Osteoblast (primary cell): ENCODE measurements at regions not wholly inside any gene's neighbourhood (a gene's known extent, or its start where the extent isn't known, plus 50 kb on each side); places are given as distances from the start of the nearest gene placed in this dataset.

Source experiments
- DNase-seq: peaks from one replicate; pipeline ENCODE4 v3.0.0; 2011; ENCODE audit warnings: low spot score, mixed read lengths; ENCODE audit not compliant: insufficient read length; ENCODE audit errors: missing footprints
- H2AFZ ChIP-seq: 2 replicates; pipeline ENCODE4 v1.6.0; 2011; ENCODE audit warnings: mild to moderate bottlenecking, low read length
- H3K27ac ChIP-seq: 2 replicates; pipeline ENCODE4 v1.5.1; 2011; ENCODE audit warnings: mild to moderate bottlenecking, low read depth, low read length, moderate library complexity
- H3K27me3 ChIP-seq: 2 replicates; pipeline ENCODE4 v1.6.0; 2012; ENCODE audit warnings: mild to moderate bottlenecking, control low read depth, inconsistent platforms, low read length, moderate library complexity; ENCODE audit not compliant: insufficient read depth
- H3K36me3 ChIP-seq: 2 replicates; pipeline ENCODE4 v1.5.1; 2011; ENCODE audit warnings: mild to moderate bottlenecking, low read length, control low read depth, moderate library complexity; ENCODE audit not compliant: insufficient read depth
- H3K4me1 ChIP-seq: 2 replicates; pipeline ENCODE4 v1.5.1; 2011; ENCODE audit warnings: mild to moderate bottlenecking, low read length, control low read depth, moderate library complexity; ENCODE audit not compliant: insufficient read depth
- H3K4me2 ChIP-seq: 2 replicates; pipeline ENCODE4 v1.6.0; 2011; ENCODE audit warnings: mild to moderate bottlenecking, low read length; ENCODE audit not compliant: insufficient read depth
- H3K4me3 ChIP-seq: fragments of 200-600 bp; sonication (generic); 3 replicates; pipeline ENCODE4 v1.5.1; 2012; ENCODE audit warnings: mild to moderate bottlenecking, low read length, inconsistent platforms; ENCODE audit not compliant: insufficient read depth
- H3K79me2 ChIP-seq: 2 replicates; pipeline ENCODE4 v1.6.0; 2012; ENCODE audit warnings: mild to moderate bottlenecking, low read length, control low read depth, inconsistent platforms; ENCODE audit not compliant: insufficient read depth
- H3K9me3 ChIP-seq: 2 replicates; pipeline ENCODE4 v1.5.1; 2011; ENCODE audit warnings: low read depth, low read length, control low read depth
- H4K20me1 ChIP-seq: 2 replicates; pipeline ENCODE4 v1.6.0; 2012; ENCODE audit warnings: mild to moderate bottlenecking, low read length, control low read depth; ENCODE audit not compliant: insufficient read depth
- TF ChIP-seq, protein P1 (sequence below): IDR thresholded peaks from 2 replicates; pipeline ENCODE4 v1.5.1; 2011; ENCODE audit warnings: mild to moderate bottlenecking, low read depth, low read length, moderate library complexity; ENCODE audit errors: extremely low read depth

DNA sequence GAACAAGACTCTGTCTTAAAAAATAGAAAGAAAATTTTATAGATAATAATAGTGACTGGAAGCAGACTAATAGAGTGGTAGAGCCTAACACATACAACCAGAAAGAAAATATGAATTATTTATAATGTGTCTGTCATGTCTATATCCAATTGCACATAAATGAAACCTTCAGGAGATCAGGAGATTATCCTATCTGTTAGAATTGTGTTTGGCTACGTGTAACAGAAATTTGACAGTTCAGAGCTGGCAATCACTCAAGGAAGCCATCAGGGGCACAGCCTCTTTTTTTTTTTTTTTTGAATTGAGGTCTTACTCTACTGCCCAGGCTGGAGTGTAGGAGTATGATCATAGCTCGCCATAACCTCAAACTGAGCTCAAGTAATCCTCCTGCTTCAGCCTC lies 157.2 kb downstream of the TGFB2 start:
- TF ChIP-seq, protein P1, sequence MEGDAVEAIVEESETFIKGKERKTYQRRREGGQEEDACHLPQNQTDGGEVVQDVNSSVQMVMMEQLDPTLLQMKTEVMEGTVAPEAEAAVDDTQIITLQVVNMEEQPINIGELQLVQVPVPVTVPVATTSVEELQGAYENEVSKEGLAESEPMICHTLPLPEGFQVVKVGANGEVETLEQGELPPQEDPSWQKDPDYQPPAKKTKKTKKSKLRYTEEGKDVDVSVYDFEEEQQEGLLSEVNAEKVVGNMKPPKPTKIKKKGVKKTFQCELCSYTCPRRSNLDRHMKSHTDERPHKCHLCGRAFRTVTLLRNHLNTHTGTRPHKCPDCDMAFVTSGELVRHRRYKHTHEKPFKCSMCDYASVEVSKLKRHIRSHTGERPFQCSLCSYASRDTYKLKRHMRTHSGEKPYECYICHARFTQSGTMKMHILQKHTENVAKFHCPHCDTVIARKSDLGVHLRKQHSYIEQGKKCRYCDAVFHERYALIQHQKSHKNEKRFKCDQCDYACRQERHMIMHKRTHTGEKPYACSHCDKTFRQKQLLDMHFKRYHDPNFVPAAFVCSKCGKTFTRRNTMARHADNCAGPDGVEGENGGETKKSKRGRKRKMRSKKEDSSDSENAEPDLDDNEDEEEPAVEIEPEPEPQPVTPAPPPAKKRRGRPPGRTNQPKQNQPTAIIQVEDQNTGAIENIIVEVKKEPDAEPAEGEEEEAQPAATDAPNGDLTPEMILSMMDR, result no peak
- Histone ChIP-seq H3K4me2 (no peak overlapping the region), H4K20me1 (no peaks in the 10 kb centered on the region), H3K79me2 (no peaks in the 10 kb centered on the region), H2AFZ (no peak overlapping the region), H3K4me3 (no peak overlapping the region), H3K9me3 (peaks cover 2% of the 10 kb centered on the region), H3K27me3 (no peaks in the 10 kb centered on the region), H3K27ac (no peak overlapping the region), H3K4me1 (peaks cover 26% of the 10 kb centered on the region), H3K36me3 (no peaks in the 10 kb centered on the region)
- no peak for DNase-seq

DNA sequence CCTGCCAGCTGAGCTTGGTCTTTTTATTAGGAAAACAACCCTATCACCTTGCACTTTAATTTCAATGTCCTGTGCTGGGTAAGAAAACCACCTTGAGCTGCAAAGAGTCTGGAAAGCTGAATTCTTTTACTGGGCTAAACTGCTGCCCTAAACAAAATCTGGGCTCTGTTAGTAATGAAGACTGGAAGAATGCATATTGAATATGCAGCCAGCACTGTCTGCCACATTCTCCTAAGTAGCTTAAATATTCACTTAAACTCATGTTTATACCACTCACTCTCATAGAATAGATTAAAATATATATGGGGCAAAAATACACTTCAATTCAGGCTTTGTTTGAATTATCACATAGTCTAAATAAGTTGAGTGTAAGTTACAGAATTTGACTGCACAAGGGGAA lies 158.0 kb downstream of the TGFB2 start:
- Histone ChIP-seq H3K27me3 (no peaks in the 10 kb centered on the region), H2AFZ (no peak overlapping the region), H3K9me3 (peaks cover 4% of the 10 kb centered on the region), H4K20me1 (no peaks in the 10 kb centered on the region), H3K79me2 (no peaks in the 10 kb centered on the region), H3K4me2 (no peak overlapping the region), H3K4me3 (no peak overlapping the region), H3K27ac (no peak overlapping the region), H3K4me1 (peaks cover 19% of the 10 kb centered on the region), H3K36me3 (no peaks in the 10 kb centered on the region)
- TF ChIP-seq, protein P1, result no peak
- no peak for DNase-seq

DNA sequence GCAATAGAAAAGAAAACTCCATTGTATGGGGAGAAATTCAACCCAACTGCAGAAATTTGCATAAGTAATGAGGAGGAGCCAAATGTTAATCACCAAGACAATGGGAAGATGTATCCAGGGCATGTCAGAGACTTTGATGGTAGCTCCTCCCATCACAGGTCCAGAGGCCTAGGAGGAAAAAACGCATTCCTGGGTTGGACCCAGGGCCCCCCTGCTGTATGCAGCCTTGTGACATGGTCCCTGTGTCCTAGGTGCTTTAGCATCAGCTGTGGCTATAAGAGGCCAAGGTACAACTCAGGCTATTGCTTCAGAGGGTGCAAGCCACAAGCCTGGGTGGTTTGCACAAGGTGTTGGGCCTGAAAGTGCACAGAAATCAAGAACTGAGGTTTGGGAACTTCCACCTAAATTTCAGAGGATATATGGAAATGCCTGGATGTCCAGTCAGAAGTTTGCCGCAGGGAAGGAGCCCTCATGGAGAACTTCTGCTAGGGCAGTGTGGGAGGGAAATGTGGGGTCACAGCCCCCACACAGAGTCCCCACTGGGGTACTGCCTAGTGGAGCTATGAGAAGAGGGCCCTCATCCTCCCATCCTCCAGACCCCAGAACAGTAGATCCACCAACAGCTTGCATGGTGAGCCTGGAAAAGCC lies 162.3 kb downstream of the TGFB2 start:
- H3K27me3 ChIP-seq, result no peaks in the 10 kb centered on the region
- no peaks in the 10 kb centered on the region for H3K79me2 ChIP-seq
- H3K36me3 ChIP-seq, result no peaks in the 10 kb centered on the region
- H3K4me3 ChIP-seq, result no peak overlapping the region
- no peak overlapping the region for H3K27ac ChIP-seq
- H3K4me2 ChIP-seq, result no peak overlapping the region
- no peak overlapping the region for H2AFZ ChIP-seq
- DNase-seq, result no peak
- no peaks in the 10 kb centered on the region for H4K20me1 ChIP-seq
- TF ChIP-seq, protein P1, result no peak
- no peaks in the 10 kb centered on the region for H3K4me1 ChIP-seq
- H3K9me3 ChIP-seq, result peaks cover 4% of the 10 kb centered on the region

DNA sequence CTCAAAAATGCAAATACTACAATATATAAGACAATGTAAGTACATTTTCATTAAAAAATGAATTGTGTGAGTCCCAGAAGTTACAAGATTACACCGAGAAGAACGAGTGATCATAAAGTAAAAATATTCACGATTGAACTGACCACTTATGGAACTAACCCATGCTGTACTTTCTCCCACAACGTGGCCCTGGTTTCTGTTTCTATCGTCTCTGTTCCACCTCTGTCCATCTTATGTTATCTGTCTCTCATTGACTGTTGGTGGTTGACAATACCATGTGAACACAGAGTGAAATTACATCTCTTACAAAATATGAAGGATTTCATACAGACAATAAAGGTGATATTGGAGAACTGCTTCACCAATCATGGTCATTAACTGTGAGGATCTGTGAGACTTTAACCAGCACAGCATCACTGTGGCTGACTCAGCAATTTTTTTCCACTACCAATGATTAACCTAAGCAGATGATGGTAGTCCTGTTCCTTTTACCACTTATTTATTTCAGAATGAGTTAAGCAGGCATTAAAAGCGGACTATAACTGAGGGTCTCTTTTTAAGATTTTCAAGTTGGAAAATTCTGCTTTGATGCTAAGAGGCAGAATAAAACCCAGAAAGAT lies 165.1 kb downstream of the TGFB2 start:
- TF ChIP-seq, protein P1, result no peak
- DNase-seq, result no peak
- no peaks in the 10 kb centered on the region for H4K20me1 ChIP-seq
- no peak overlapping the region for H3K4me3 ChIP-seq
- no peaks in the 10 kb centered on the region for H3K79me2 ChIP-seq
- H2AFZ ChIP-seq, result peak overlapping the region; percentile 56
- no peak overlapping the region for H3K27ac ChIP-seq
- no peaks in the 10 kb centered on the region for H3K4me1 ChIP-seq
- no peaks in the 10 kb centered on the region for H3K36me3 ChIP-seq
- H3K4me2 ChIP-seq, result no peak overlapping the region
- peaks cover 4% of the 10 kb centered on the region for H3K9me3 ChIP-seq
- no peaks in the 10 kb centered on the region for H3K27me3 ChIP-seq
